H1 (cell line): ENCODE measurements at regions not wholly inside any gene's neighbourhood (a gene's known extent, or its start where the extent isn't known, plus 50 kb on each side); places are given as distances from the start of the nearest gene placed in this dataset.

Source experiments
- EZH2 ChIP-seq: fragments of 200-600 bp; sonication (generic); IDR thresholded peaks from 2 replicates; pipeline ENCODE4 v1.7.1; 2012; ENCODE audit warnings: low read depth, mild to moderate bottlenecking, moderate library complexity, low read length, inconsistent platforms; ENCODE audit not compliant: severe bottlenecking
- GABPA ChIP-seq: IDR thresholded peaks from 2 replicates; pipeline ENCODE4 v1.6.1; 2011; ENCODE audit warnings: mild to moderate bottlenecking, low read length, moderate library complexity, borderline replicate concordance; ENCODE audit not compliant: insufficient read depth
- HDAC2 ChIP-seq, 2 experiments: fragments of 300-600 bp in 1 of 2; sonication (generic) in 1 of 2; IDR thresholded peaks; 2 replicates each; pipeline ENCODE4 v1.6.1; 2011 to 2012; ENCODE audit warnings: low read depth in 2 of 2, low read length in 2 of 2, mild to moderate bottlenecking in 2 of 2, moderate library complexity in 2 of 2, borderline replicate concordance in 1 of 2, inconsistent platforms in 1 of 2
- NRF1 ChIP-seq: IDR thresholded peaks from 2 replicates; pipeline ENCODE4 v1.6.1; 2011; ENCODE audit warnings: mild to moderate bottlenecking, low read depth, low read length, improper control_type of control experiment
- POLR2A ChIP-seq, 2 experiments: IDR thresholded peaks; 1 replicate in 1 of 2; 2 replicates in 1 of 2; pipeline ENCODE4 v1.6.1; 2011; ENCODE audit warnings: low read depth in 2 of 2, low read length in 2 of 2, mild to moderate bottlenecking in 2 of 2; ENCODE audit errors: control extremely low read depth in 1 of 2
- POLR2AphosphoS5 ChIP-seq: IDR thresholded peaks from 2 replicates; pipeline ENCODE4 v1.6.1; 2011; ENCODE audit warnings: low read depth, low read length
- SP2 ChIP-seq: IDR thresholded peaks from 2 replicates; pipeline ENCODE4 v1.6.1; 2012; ENCODE audit warnings: mild to moderate bottlenecking, low read length, inconsistent platforms
- TAF1 ChIP-seq: IDR thresholded peaks from 2 replicates; pipeline ENCODE4 v1.6.1; 2011; ENCODE audit warnings: mild to moderate bottlenecking, low read depth, low read length
- TF ChIP-seq, protein P1 (sequence below), 3 experiments: IDR thresholded peaks; 1 replicate in 2 of 3; 2 replicates in 1 of 3; pipeline versions ENCODE4 v1.5.1 to v1.6.1; 2011; ENCODE audit warnings: low read length in 3 of 3, mild to moderate bottlenecking in 3 of 3, inconsistent platforms in 2 of 3, low read depth in 1 of 3, moderate library complexity in 1 of 3; ENCODE audit not compliant: insufficient read depth in 1 of 3; ENCODE audit errors: control extremely low read depth in 1 of 3

- TF ChIP-seq POLR2AphosphoS5 (no peak), SP2 (no peak), TAF1 (no peak), NRF1 (no peak), HDAC2 (IDR thresholded peaks at IDR 0.05; ENCODE audit: borderline replicate concordance in 1 of 2, low read depth in 2 of 2, low read length in 2 of 2) (no peak), POLR2A (IDR thresholded peaks at IDR 0.05; ENCODE audit: control extremely low read depth in 1 of 2, low read depth in 2 of 2, low read length in 2 of 2) (no peak), EZH2 (no peak), GABPA (no peak)
- TF ChIP-seq, protein P1, sequence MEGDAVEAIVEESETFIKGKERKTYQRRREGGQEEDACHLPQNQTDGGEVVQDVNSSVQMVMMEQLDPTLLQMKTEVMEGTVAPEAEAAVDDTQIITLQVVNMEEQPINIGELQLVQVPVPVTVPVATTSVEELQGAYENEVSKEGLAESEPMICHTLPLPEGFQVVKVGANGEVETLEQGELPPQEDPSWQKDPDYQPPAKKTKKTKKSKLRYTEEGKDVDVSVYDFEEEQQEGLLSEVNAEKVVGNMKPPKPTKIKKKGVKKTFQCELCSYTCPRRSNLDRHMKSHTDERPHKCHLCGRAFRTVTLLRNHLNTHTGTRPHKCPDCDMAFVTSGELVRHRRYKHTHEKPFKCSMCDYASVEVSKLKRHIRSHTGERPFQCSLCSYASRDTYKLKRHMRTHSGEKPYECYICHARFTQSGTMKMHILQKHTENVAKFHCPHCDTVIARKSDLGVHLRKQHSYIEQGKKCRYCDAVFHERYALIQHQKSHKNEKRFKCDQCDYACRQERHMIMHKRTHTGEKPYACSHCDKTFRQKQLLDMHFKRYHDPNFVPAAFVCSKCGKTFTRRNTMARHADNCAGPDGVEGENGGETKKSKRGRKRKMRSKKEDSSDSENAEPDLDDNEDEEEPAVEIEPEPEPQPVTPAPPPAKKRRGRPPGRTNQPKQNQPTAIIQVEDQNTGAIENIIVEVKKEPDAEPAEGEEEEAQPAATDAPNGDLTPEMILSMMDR (IDR thresholded peaks at IDR 0.05; ENCODE audit: control extremely low read depth in 1 of 3, insufficient read depth in 1 of 3, low read depth in 1 of 3, low read length in 3 of 3), result no peak
These were observed 180.7 kb upstream of the TARS1 start for GRCh38 chr5:33260098-33260497.
